H1 (cell line): ENCODE measurements at regions not wholly inside any gene's neighbourhood (a gene's known extent, or its start where the extent isn't known, plus 50 kb on each side); places are given as distances from the start of the nearest gene placed in this dataset.

Source experiments
- CTCF ChIA-PET: fragments of 300-600 bp; sonication (Branson Sonifier 250); formaldehyde crosslinking; loops from one replicate; lab custom pipeline; 2021; ENCODE audit not compliant: partially characterized antibody; lab: Charles Lee
- POLR2A ChIA-PET: fragments of 300-600 bp; sonication (Branson Sonifier 250); formaldehyde crosslinking; loops from one replicate; lab custom pipeline; 2021; ENCODE audit warnings: inconsistent platforms; ENCODE audit not compliant: partially characterized antibody; lab: Charles Lee
- DNase-seq, 2 experiments: peaks; one replicate each; pipeline versions ENCODE4 v3.0.0 to v3.0.0-alpha.2; 2010 to 2022; ENCODE audit warnings: low spot score in 2 of 2, low read depth in 1 of 2, mixed read lengths in 1 of 2
- FAIRE-seq: peaks from 2 replicates; lab custom pipeline; 2011; peaks lifted over from hg19 to GRCh38; lab: Jason Lieb, UNC
- H2AFZ ChIP-seq: 2 replicates; pipeline ENCODE4 v1.8.1; 2012; ENCODE audit warnings: low read length, inconsistent platforms
- H2AK5ac ChIP-seq: 2 replicates; pipeline ENCODE4 v1.6.1; 2013; ENCODE audit warnings: low read depth, low read length
- H2BK120ac ChIP-seq: replicated peaks from 2 replicates; pipeline ENCODE3; 2013; ENCODE audit warnings: low read depth, low read length, inconsistent platforms
- H2BK12ac ChIP-seq: 2 replicates; pipeline ENCODE4 v1.6.1; 2013; ENCODE audit warnings: low read depth, low read length
- H2BK15ac ChIP-seq: 2 replicates; pipeline ENCODE4 v1.6.1; 2013; ENCODE audit warnings: low read length
- H2BK20ac ChIP-seq: 2 replicates; pipeline ENCODE4 v1.6.1; 2013; ENCODE audit warnings: low read length
- H2BK5ac ChIP-seq: 2 replicates; pipeline ENCODE4 v1.6.1; 2013; ENCODE audit warnings: low read depth, low read length
- H3K14ac ChIP-seq: 2 replicates; pipeline ENCODE4 v1.6.1; 2013; ENCODE audit warnings: inconsistent platforms; ENCODE audit not compliant: insufficient read length
- H3K18ac ChIP-seq: 2 replicates; pipeline ENCODE4 v1.6.1; 2013; ENCODE audit warnings: low read length; ENCODE audit errors: extremely low read depth
- H3K23ac ChIP-seq: 2 replicates; pipeline ENCODE4 v1.6.1; 2013; ENCODE audit warnings: inconsistent platforms; ENCODE audit not compliant: insufficient read length
- H3K23me2 ChIP-seq: 2 replicates; pipeline ENCODE4 v1.6.1; 2013; ENCODE audit warnings: low read depth, low read length
- H3K27ac ChIP-seq: 2 replicates; pipeline ENCODE4 v1.6.1; 2011; ENCODE audit warnings: low read depth, low read length, inconsistent platforms
- H3K27me3 ChIP-seq, 4 experiments: replicated peaks in 1 of 4; 1 replicate in 1 of 4; 2 replicates in 3 of 4; pipeline versions ENCODE4 v1.6.1 to v1.8.1; 2011 to 2013; ENCODE audit warnings: low read length in 3 of 4, mild to moderate bottlenecking in 3 of 4, inconsistent platforms in 2 of 4, mixed read lengths in 2 of 4, moderate library complexity in 1 of 4; ENCODE audit not compliant: control insufficient read depth in 3 of 4, insufficient read depth in 3 of 4; ENCODE audit errors: extremely low read depth in 1 of 4
- H3K36me3 ChIP-seq, 4 experiments: 2 replicates each; pipeline versions ENCODE4 v1.6.1 to v1.8.1; 2011 to 2013; ENCODE audit warnings: mild to moderate bottlenecking in 4 of 4, low read length in 3 of 4, moderate library complexity in 2 of 4, control low read depth in 1 of 4, inconsistent platforms in 1 of 4; ENCODE audit not compliant: insufficient read depth in 4 of 4, control insufficient read depth in 2 of 4
- H3K4ac ChIP-seq: replicated peaks from 2 replicates; pipeline ENCODE3; 2013; ENCODE audit warnings: low read length, low read depth, mixed read lengths, inconsistent platforms; ENCODE audit not compliant: insufficient read length
- H3K4me1 ChIP-seq, 4 experiments: replicated peaks in 1 of 4; 1 replicate in 1 of 4; 2 replicates in 3 of 4; pipeline versions ENCODE4 v1.6.1 to v1.8.1; 2011 to 2013; ENCODE audit warnings: low read length in 3 of 4, inconsistent platforms in 2 of 4, mixed read lengths in 1 of 4; ENCODE audit not compliant: insufficient read depth in 4 of 4, control insufficient read depth in 3 of 4
- H3K4me2 ChIP-seq, 2 experiments: 2 replicates each; pipeline versions ENCODE4 v1.6.1 to v1.8.1; 2011 to 2013; ENCODE audit warnings: low read depth in 2 of 2, low read length in 2 of 2, control low read depth in 1 of 2, inconsistent platforms in 1 of 2, mild to moderate bottlenecking in 1 of 2; ENCODE audit not compliant: insufficient read depth in 1 of 2
- H3K4me3 ChIP-seq, 4 experiments: fragments of 200-600, 300-600 bp in 1 of 4; sonication (generic), shearing (Covaris generic), sonication (Bioruptor Twin) in 1 of 4; 2 replicates each; pipeline versions ENCODE4 v1.5.1 to v1.8.1; 2011 to 2016; ENCODE audit warnings: low read length in 4 of 4, low read depth in 3 of 4, control low read depth in 2 of 4, inconsistent platforms in 2 of 4, mild to moderate bottlenecking in 2 of 4, mixed read lengths in 1 of 4, moderate library complexity in 1 of 4; ENCODE audit not compliant: insufficient read depth in 2 of 4; ENCODE audit errors: extremely low read depth in 1 of 4
- H3K56ac ChIP-seq: replicated peaks from 2 replicates; pipeline ENCODE3; 2013; ENCODE audit warnings: low read depth, mild to moderate bottlenecking, mixed read lengths, low read length, inconsistent platforms; ENCODE audit not compliant: insufficient read length
- H3K79me1 ChIP-seq: 2 replicates; pipeline ENCODE4 v1.6.1; 2013; ENCODE audit warnings: low read depth, low read length, control low read depth
- H3K79me2 ChIP-seq, 2 experiments: 2 replicates each; pipeline versions ENCODE4 v1.6.1 to v1.8.1; 2012 to 2013; ENCODE audit warnings: low read length in 2 of 2, mild to moderate bottlenecking in 2 of 2, inconsistent platforms in 1 of 2; ENCODE audit not compliant: insufficient read depth in 2 of 2, control insufficient read depth in 1 of 2
- H3K9ac ChIP-seq, 4 experiments: replicated peaks in 1 of 4; 1 replicate in 1 of 4; 2 replicates in 3 of 4; pipeline versions ENCODE4 v1.6.1 to v1.8.1; 2011 to 2013; ENCODE audit warnings: low read depth in 3 of 4, low read length in 3 of 4, control low read depth in 2 of 4, mild to moderate bottlenecking in 2 of 4, moderate library complexity in 2 of 4, inconsistent platforms in 1 of 4; ENCODE audit errors: extremely low read depth in 1 of 4
- H3K9me3 ChIP-seq, 2 experiments: 2 replicates each; pipeline versions ENCODE4 v1.6.1 to v1.8.1; 2012 to 2013; ENCODE audit warnings: mild to moderate bottlenecking in 2 of 2, moderate library complexity in 2 of 2, control low read depth in 1 of 2, inconsistent platforms in 1 of 2, low read depth in 1 of 2, low read length in 1 of 2, mixed read lengths in 1 of 2; ENCODE audit not compliant: insufficient read depth in 2 of 2
- H4K20me1 ChIP-seq, 2 experiments: replicated peaks in 1 of 2; 2 replicates each; pipeline versions ENCODE3 to v1.8.1; 2011 to 2013; ENCODE audit warnings: inconsistent platforms in 2 of 2, low read length in 2 of 2, mild to moderate bottlenecking in 1 of 2; ENCODE audit not compliant: insufficient read depth in 2 of 2, control insufficient read depth in 1 of 2
- H4K5ac ChIP-seq: 2 replicates; pipeline ENCODE4 v1.6.1; 2013; ENCODE audit warnings: low read length, low read depth, mixed read lengths, inconsistent platforms; ENCODE audit not compliant: insufficient read length
- H4K8ac ChIP-seq: 2 replicates; pipeline ENCODE4 v1.8.0; 2013; ENCODE audit warnings: mild to moderate bottlenecking, moderate library complexity, low read length, inconsistent platforms; ENCODE audit not compliant: insufficient read depth; ENCODE audit errors: extremely low read depth
- H4K91ac ChIP-seq: replicated peaks from 2 replicates; pipeline ENCODE3; 2013; ENCODE audit warnings: low read length, mixed read lengths, inconsistent platforms; ENCODE audit not compliant: insufficient read length
- FOSL1 ChIP-seq: IDR thresholded peaks from 2 replicates; pipeline ENCODE4 v1.6.1; 2011; ENCODE audit warnings: mild to moderate bottlenecking, low read depth, low read length, moderate library complexity; ENCODE audit not compliant: insufficient read depth
- KDM4A ChIP-seq: IDR thresholded peaks from one replicate; pipeline ENCODE4 v1.7.1; 2012; ENCODE audit warnings: low read depth, mild to moderate bottlenecking, moderate library complexity, low read length, inconsistent platforms; ENCODE audit not compliant: severe bottlenecking
- RAD21 ChIP-seq, 2 experiments: IDR thresholded peaks in 1 of 2; conservative IDR thresholded peaks in 1 of 2; 2 replicates each; pipeline ENCODE4 v1.6.1; 2011; ENCODE audit warnings: low read depth in 2 of 2, low read length in 2 of 2, improper control_type of control experiment in 1 of 2, inconsistent platforms in 1 of 2, mild to moderate bottlenecking in 1 of 2, moderate library complexity in 1 of 2
- SP4 ChIP-seq: IDR thresholded peaks from 2 replicates; pipeline ENCODE4 v1.6.1; 2012; ENCODE audit warnings: low read length, inconsistent platforms
- TAF7 ChIP-seq: optimal IDR thresholded peaks from 2 replicates; pipeline ENCODE3; 2011; ENCODE audit warnings: low read depth, mild to moderate bottlenecking, inconsistent platforms, low read length, moderate library complexity, borderline replicate concordance
- WGBS, 2 experiments: shearing (Covaris generic) in 1 of 2; methylation state at CpG; one replicate each; pipeline versions ENCODE4 v1.1.6 to v1.1.7; 2013 to 2015; ENCODE audit warnings: low lambda C conversion rate in 2 of 2, mixed read lengths in 2 of 2, inconsistent platforms in 1 of 2, low coverage in 1 of 2, missing lambda C conversion rate in 1 of 2; ENCODE audit not compliant: insufficient replicate concordance in 2 of 2, insufficient coverage in 1 of 2, insufficient read length in 1 of 2; ENCODE audit errors: extremely low coverage in 1 of 2, missing lambda C conversion rate in 1 of 2; 5-methylcytosine and 5-hydroxymethylcytosine counted together
- TF ChIP-seq, protein P1 (sequence below): IDR thresholded peaks from 2 replicates; pipeline ENCODE4 v1.6.1; 2012; ENCODE audit warnings: inconsistent platforms

- DNase-seq = no peak
- Histone ChIP-seq H3K79me1 (no peaks in the 10 kb centered on the region), H3K4me3 (no peak overlapping the region), H2BK20ac (0 out of 2 replicates have a peak overlapping the region, but pooled peaks have one; percentile 10), H3K18ac (no peak overlapping the region), H3K23ac (no peak overlapping the region), H2AK5ac (no peak overlapping the region), H2BK5ac (no peak overlapping the region), H4K5ac (no peak overlapping the region), H3K27ac (no peak overlapping the region), H2BK120ac (no peak overlapping the region), H4K8ac (no peak overlapping the region), H3K4me2 (no peak overlapping the region), H3K9me3 (peaks cover 6 to 10% of the 10 kb centered on the region in 2 experiments; a peak in 2 of 4 replicates), H4K91ac (no peak overlapping the region), H3K4me1 (peaks cover 2 to 13% (median 9%) of the 10 kb centered on the region in 4 experiments; a peak in 5 of 7 replicates), H2AFZ (no peak overlapping the region), H2BK15ac (no peak overlapping the region), H3K14ac (no peak overlapping the region), H3K56ac (no peak overlapping the region), H4K20me1 (no peaks in the 10 kb centered on the region), H3K27me3 (no peaks in the 10 kb centered on the region), H3K9ac (no peak overlapping the region), H3K23me2 (no peaks in the 10 kb centered on the region), H3K36me3 (no peaks in the 10 kb centered on the region; a peak in 1 of 8 replicates), H2BK12ac (no peak overlapping the region), H3K4ac (no peak overlapping the region), H3K79me2 (no peaks in the 10 kb centered on the region)
- FAIRE-seq = no peak
- ChIA-PET POLR2A (no interaction called here), CTCF (no interaction called here)
- TF ChIP-seq KDM4A (no peak), SP4 (no peak), TAF7 (no peak), FOSL1 (no peak), RAD21 (IDR thresholded peaks at IDR 0.05 in 1 of 2, conservative IDR thresholded peaks at IDR 0.05 in 1 of 2; ENCODE audit: low read depth in 2 of 2, low read length in 2 of 2) (peak in 1 of 2 experiments; percentile 18; a peak in 1 of 4 replicates)
- TF ChIP-seq, protein P1, sequence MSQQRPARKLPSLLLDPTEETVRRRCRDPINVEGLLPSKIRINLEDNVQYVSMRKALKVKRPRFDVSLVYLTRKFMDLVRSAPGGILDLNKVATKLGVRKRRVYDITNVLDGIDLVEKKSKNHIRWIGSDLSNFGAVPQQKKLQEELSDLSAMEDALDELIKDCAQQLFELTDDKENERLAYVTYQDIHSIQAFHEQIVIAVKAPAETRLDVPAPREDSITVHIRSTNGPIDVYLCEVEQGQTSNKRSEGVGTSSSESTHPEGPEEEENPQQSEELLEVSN = no peak
- 78% methylated on average over 1 of the region's 1 CpG; no CpG with 5 or more reads in 1 of the 2 experiments for WGBS, 2 experiments
These were observed 58.5 kb upstream of the AP1S2 start for GRCh38 chrX:15913146-15913545.
